Ishikawa (cell line): ENCODE measurements at regions not wholly inside any gene's neighbourhood (a gene's known extent, or its start where the extent isn't known, plus 50 kb on each side); places are given as distances from the start of the nearest gene placed in this dataset.

ENCODE experiments used
- CEBPB ChIP-seq: IDR thresholded peaks from 2 replicates; pipeline ENCODE4 v1.6.1; 2012
- CREB1 ChIP-seq: IDR thresholded peaks from 2 replicates; pipeline ENCODE4 v1.6.1; 2012; ENCODE audit warnings: low read depth
- EGR1 ChIP-seq: IDR thresholded peaks from 2 replicates; pipeline ENCODE4 v1.6.1; 2012
- EP300 ChIP-seq: IDR thresholded peaks from 2 replicates; pipeline ENCODE4 v1.6.1; 2012; ENCODE audit warnings: borderline replicate concordance
- FOXM1 ChIP-seq: IDR thresholded peaks from 2 replicates; pipeline ENCODE4 v1.6.1; 2012; ENCODE audit warnings: low read depth, borderline replicate concordance
- NFIC ChIP-seq: IDR thresholded peaks from 2 replicates; pipeline ENCODE4 v1.6.1; 2012
- RAD21 ChIP-seq: IDR thresholded peaks from 2 replicates; pipeline ENCODE4 v1.6.1; 2012; ENCODE audit warnings: low read depth
- REST ChIP-seq: IDR thresholded peaks from 2 replicates; pipeline ENCODE4 v1.6.1; 2012; ENCODE audit warnings: low read depth, mild to moderate bottlenecking
- TAF1 ChIP-seq: IDR thresholded peaks from 2 replicates; pipeline ENCODE4 v1.6.1; 2012; ENCODE audit warnings: low read depth, mild to moderate bottlenecking
- TCF12 ChIP-seq: IDR thresholded peaks from 2 replicates; pipeline ENCODE4 v1.6.1; 2012; ENCODE audit warnings: low read depth
- TEAD4 ChIP-seq: IDR thresholded peaks from 2 replicates; pipeline ENCODE4 v1.6.1; 2012
- USF1 ChIP-seq: IDR thresholded peaks from 2 replicates; pipeline ENCODE4 v1.6.1; 2012
- YY1 ChIP-seq: IDR thresholded peaks from 2 replicates; pipeline ENCODE4 v1.6.1; 2012; ENCODE audit warnings: low read depth
- ZBTB7A ChIP-seq: IDR thresholded peaks from 2 replicates; pipeline ENCODE4 v1.6.1; 2012; ENCODE audit warnings: low read depth
- TF ChIP-seq, protein P1 (sequence below): IDR thresholded peaks from 2 replicates; pipeline ENCODE4 v1.6.1; 2012

DNA sequence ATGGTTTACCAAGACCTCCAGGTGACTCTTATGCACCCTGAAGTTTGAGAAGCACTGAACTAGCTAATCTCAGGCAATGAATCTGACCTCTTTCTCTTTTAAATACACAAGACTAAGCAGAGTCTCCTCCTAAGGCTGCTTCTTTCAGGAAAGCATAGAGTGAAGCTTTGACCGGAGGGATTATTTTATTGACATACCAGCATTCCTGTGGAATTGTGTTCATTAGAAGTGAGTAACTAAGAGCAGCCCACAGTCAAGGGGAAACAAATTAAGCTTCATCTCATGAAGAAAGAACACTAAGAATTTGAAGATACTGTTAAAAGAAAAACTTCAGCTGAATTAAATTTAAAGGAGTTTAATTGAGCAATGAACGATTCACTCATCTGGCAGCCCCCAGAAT, 963.5 kb downstream of the NTRK3 start:
- no peak for TF ChIP-seq FOXM1

GRCh38 chr15:87287156-87287555, 969.4 kb downstream of the NTRK3 start:
- TF ChIP-seq YY1 (no peak), ZBTB7A (no peak), CREB1 (no peak), TCF12 (no peak), TEAD4 (no peak), TAF1 (no peak), FOXM1 (no peak), RAD21 (no peak), EGR1 (no peak), USF1 (no peak), EP300 (no peak), REST (no peak), CEBPB (no peak), NFIC (no peak)
- TF ChIP-seq, protein P1, sequence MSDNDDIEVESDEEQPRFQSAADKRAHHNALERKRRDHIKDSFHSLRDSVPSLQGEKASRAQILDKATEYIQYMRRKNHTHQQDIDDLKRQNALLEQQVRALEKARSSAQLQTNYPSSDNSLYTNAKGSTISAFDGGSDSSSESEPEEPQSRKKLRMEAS: no peak

- no peak for TF ChIP-seq CEBPB
- no peak for TF ChIP-seq NFIC
- no peak for TF ChIP-seq EP300
- no peak for TF ChIP-seq EGR1
- no peak for TF ChIP-seq TAF1
- TF ChIP-seq TCF12: no peak
- TF ChIP-seq CREB1: no peak
- TF ChIP-seq ZBTB7A: no peak
- TF ChIP-seq USF1: no peak
- TF ChIP-seq REST: no peak
- TF ChIP-seq RAD21: no peak
- TF ChIP-seq FOXM1: no peak
- TF ChIP-seq, protein P1: no peak
- TF ChIP-seq YY1: no peak
- TF ChIP-seq TEAD4: no peak
These were observed 987.0 kb downstream of the NTRK3 start for GRCh38 chr15:87269566-87269965.

- TF ChIP-seq ZBTB7A (no peak), EGR1 (no peak), REST (no peak), USF1 (no peak), CEBPB (no peak), RAD21 (no peak), FOXM1 (no peak), TEAD4 (no peak), CREB1 (no peak), TAF1 (no peak), NFIC (no peak), EP300 (no peak)
- TF ChIP-seq, protein P1: no peak
These were observed 987.9 kb downstream of the NTRK3 start for GRCh38 chr15:87268675-87269074.

GRCh38 chr15:87267798-87268197, 988.7 kb downstream of the NTRK3 start:
- TF ChIP-seq USF1: no peak
- no peak for TF ChIP-seq YY1
- TF ChIP-seq, protein P1: no peak
- TF ChIP-seq CREB1: no peak
- TF ChIP-seq TCF12: no peak
- no peak for TF ChIP-seq CEBPB
- no peak for TF ChIP-seq NFIC
- no peak for TF ChIP-seq FOXM1
- TF ChIP-seq ZBTB7A: no peak
- no peak for TF ChIP-seq TAF1
- TF ChIP-seq EGR1: no peak
- TF ChIP-seq EP300: no peak
